ENCODE measurements at regions not wholly inside any gene's neighbourhood (a gene's known extent, or its start where the extent isn't known, plus 50 kb on each side); places are given as distances from the start of the nearest gene placed in this dataset.
"Not testable (repeated sequence)": the region's sequence is repeated elsewhere in the genome, so short reads cannot be mapped to it uniquely, and the experiment has no call there.

- Histone ChIP-seq H3K36me3 (ENCODE audit: insufficient read depth, low read length) (no peaks in the 10 kb centered on the region), H3K9ac (ENCODE audit: insufficient read length) (no peak overlapping the region), H3K9me3 (ENCODE audit: low read depth, low read length) (0 out of 2 replicates have a peak, but pooled peaks cover under 1% of the 10 kb centered on the region), H3K27ac (no peak overlapping the region), H3K4me3 (no peak overlapping the region)
- DNase-seq (ENCODE audit: low read depth, low spot score) = no peak
- no peak for TF ChIP-seq FOXP2 (optimal IDR thresholded peaks at IDR 0.05; ENCODE audit: control extremely low read depth, extremely low read length, insufficient read depth)
- no peak for TF ChIP-seq EZH2 (IDR thresholded peaks at IDR 0.05)
- TF ChIP-seq POLR2AphosphoS5 (IDR thresholded peaks at IDR 0.05; ENCODE audit: borderline replicate concordance, low read depth, low read length) = no peak
These were observed 348.0 kb upstream of the DPPA4 start for GRCh38 chr3:109685084-109686079.

GRCh38 chr3:109687626-109688025 is 350.3 kb upstream of the DPPA4 start:
- no peaks in the 10 kb centered on the region for H3K36me3 ChIP-seq (ENCODE audit: insufficient read depth, low read length)
- H3K9me3 ChIP-seq (ENCODE audit: low read depth, low read length) = 0 out of 2 replicates have a peak, but pooled peaks cover 3% of the 10 kb centered on the region
- DNase-seq (ENCODE audit: low read depth, low spot score) = no peak
- H3K27ac ChIP-seq = no peak overlapping the region
- TF ChIP-seq POLR2AphosphoS5 (IDR thresholded peaks at IDR 0.05; ENCODE audit: borderline replicate concordance, low read depth, low read length) (no peak), FOXP2 (optimal IDR thresholded peaks at IDR 0.05; ENCODE audit: control extremely low read depth, extremely low read length, insufficient read depth) (no peak), EZH2 (IDR thresholded peaks at IDR 0.05) (no peak)
- no peak overlapping the region for H3K4me3 ChIP-seq
- H3K9ac ChIP-seq (ENCODE audit: insufficient read length) = no peak overlapping the region

GRCh38 chr3:109696932-109697331 is 359.6 kb upstream of the DPPA4 start:
- Histone ChIP-seq H3K27ac (no peak overlapping the region), H3K36me3 (ENCODE audit: insufficient read depth, low read length) (no peaks in the 10 kb centered on the region), H3K4me3 (no peak overlapping the region), H3K9ac (ENCODE audit: insufficient read length) (no peak overlapping the region), H3K9me3 (ENCODE audit: low read depth, low read length) (no peaks in the 10 kb centered on the region)
- TF ChIP-seq EZH2 (IDR thresholded peaks at IDR 0.05) (no peak), POLR2AphosphoS5 (IDR thresholded peaks at IDR 0.05; ENCODE audit: borderline replicate concordance, low read depth, low read length) (no peak), FOXP2 (optimal IDR thresholded peaks at IDR 0.05; ENCODE audit: control extremely low read depth, extremely low read length, insufficient read depth) (no peak)
- no peak for DNase-seq (ENCODE audit: low read depth, low spot score)

DNA sequence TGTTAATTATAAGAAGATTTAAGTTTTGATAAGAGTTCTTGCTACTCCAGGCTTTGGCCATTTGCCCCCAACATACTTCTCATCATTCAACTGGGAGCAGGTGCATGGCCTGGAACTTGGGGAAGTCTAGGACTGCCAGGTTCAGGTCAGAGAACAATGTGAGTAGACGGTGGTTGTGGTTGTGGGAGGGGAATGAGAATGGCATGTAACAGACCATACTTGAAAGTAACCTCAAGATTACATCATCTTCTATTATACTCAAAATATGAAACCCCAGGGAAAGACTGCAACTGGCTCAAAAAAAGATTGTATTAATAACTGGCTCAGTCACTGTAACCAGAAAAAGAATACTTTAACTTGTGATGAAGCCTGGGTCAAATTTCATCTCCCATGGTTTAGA is 364.9 kb upstream of the DPPA4 start:
- no peak overlapping the region for H3K27ac ChIP-seq
- H3K9me3 ChIP-seq (ENCODE audit: low read depth, low read length) = no peaks in the 10 kb centered on the region
- DNase-seq (ENCODE audit: low read depth, low spot score) = no peak
- H3K4me3 ChIP-seq = no peak overlapping the region
- no peak overlapping the region for H3K9ac ChIP-seq (ENCODE audit: insufficient read length)
- H3K36me3 ChIP-seq (ENCODE audit: insufficient read depth, low read length) = no peaks in the 10 kb centered on the region
- TF ChIP-seq EZH2 (IDR thresholded peaks at IDR 0.05) (no peak), FOXP2 (optimal IDR thresholded peaks at IDR 0.05; ENCODE audit: control extremely low read depth, extremely low read length, insufficient read depth) (no peak), POLR2AphosphoS5 (IDR thresholded peaks at IDR 0.05; ENCODE audit: borderline replicate concordance, low read depth, low read length) (no peak)

GRCh38 chr3:109702976-109703375 is 365.6 kb upstream of the DPPA4 start:
- H3K9me3 ChIP-seq (ENCODE audit: low read depth, low read length) = no peaks in the 10 kb centered on the region
- DNase-seq (ENCODE audit: low read depth, low spot score) = no peak
- H3K27ac ChIP-seq = no peak overlapping the region
- H3K9ac ChIP-seq (ENCODE audit: insufficient read length) = no peak overlapping the region
- no peaks in the 10 kb centered on the region for H3K36me3 ChIP-seq (ENCODE audit: insufficient read depth, low read length)
- TF ChIP-seq FOXP2 (optimal IDR thresholded peaks at IDR 0.05; ENCODE audit: control extremely low read depth, extremely low read length, insufficient read depth) = no peak
- TF ChIP-seq POLR2AphosphoS5 (IDR thresholded peaks at IDR 0.05; ENCODE audit: borderline replicate concordance, low read depth, low read length) = no peak
- no peak for TF ChIP-seq EZH2 (IDR thresholded peaks at IDR 0.05)
- no peak overlapping the region for H3K4me3 ChIP-seq

- not testable (repeated sequence) for DNase-seq (ENCODE audit: low read depth, low spot score); H3K4me3 ChIP-seq; H3K36me3 ChIP-seq (ENCODE audit: insufficient read depth, low read length); H3K9me3 ChIP-seq (ENCODE audit: low read depth, low read length); H3K9ac ChIP-seq (ENCODE audit: insufficient read length); H3K27ac ChIP-seq
These were observed 367.8 kb upstream of the DPPA4 start for GRCh38 chr3:109705133-109705532.

- no peak for DNase-seq (ENCODE audit: low read depth, low spot score)
- no peaks in the 10 kb centered on the region for H3K9me3 ChIP-seq (ENCODE audit: low read depth, low read length)
- TF ChIP-seq EZH2 (IDR thresholded peaks at IDR 0.05) (no peak), POLR2AphosphoS5 (IDR thresholded peaks at IDR 0.05; ENCODE audit: borderline replicate concordance, low read depth, low read length) (no peak)
- H3K27ac ChIP-seq = no peak overlapping the region
- no peaks in the 10 kb centered on the region for H3K36me3 ChIP-seq (ENCODE audit: insufficient read depth, low read length)
- H3K9ac ChIP-seq (ENCODE audit: insufficient read length) = no peak overlapping the region
- no peak overlapping the region for H3K4me3 ChIP-seq
These were observed 370.3 kb upstream of the DPPA4 start for GRCh38 chr3:109707617-109708016.

- Histone ChIP-seq H3K4me3 (no peak overlapping the region), H3K36me3 (ENCODE audit: insufficient read depth, low read length) (no peaks in the 10 kb centered on the region), H3K9ac (ENCODE audit: insufficient read length) (no peak overlapping the region), H3K9me3 (ENCODE audit: low read depth, low read length) (no peaks in the 10 kb centered on the region), H3K27ac (no peak overlapping the region)
- no peak for DNase-seq (ENCODE audit: low read depth, low spot score)
- TF ChIP-seq FOXP2 (optimal IDR thresholded peaks at IDR 0.05; ENCODE audit: control extremely low read depth, extremely low read length, insufficient read depth) = no peak
- TF ChIP-seq EZH2 (IDR thresholded peaks at IDR 0.05) = no peak
- TF ChIP-seq POLR2AphosphoS5 (IDR thresholded peaks at IDR 0.05; ENCODE audit: borderline replicate concordance, low read depth, low read length) = no peak
These were observed 375.9 kb upstream of the DPPA4 start for GRCh38 chr3:109713288-109713687.

DNA sequence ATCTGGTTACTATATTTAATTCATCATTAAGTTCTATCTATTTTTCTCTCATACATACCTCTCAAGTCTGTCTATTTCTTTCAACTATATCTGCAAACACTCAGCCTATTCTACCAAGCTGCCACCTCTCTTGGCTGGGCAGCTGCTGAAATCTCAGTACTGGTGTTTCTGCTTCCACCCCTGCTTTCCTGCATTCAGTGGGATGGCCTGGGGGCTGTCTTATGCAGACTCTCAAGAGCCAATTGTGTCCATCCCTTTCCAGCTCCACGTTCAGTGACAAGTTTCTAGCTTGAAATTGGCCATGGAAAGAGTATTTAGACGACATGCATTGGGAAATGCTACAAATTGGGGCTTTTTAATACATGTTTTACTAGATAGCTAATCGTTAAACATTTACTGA is 378.4 kb upstream of the DPPA4 start:
- no peak for DNase-seq (ENCODE audit: low read depth, low spot score)
- no peak for TF ChIP-seq EZH2 (IDR thresholded peaks at IDR 0.05)
- TF ChIP-seq POLR2AphosphoS5 (IDR thresholded peaks at IDR 0.05; ENCODE audit: borderline replicate concordance, low read depth, low read length) = no peak
- no peak for TF ChIP-seq FOXP2 (optimal IDR thresholded peaks at IDR 0.05; ENCODE audit: control extremely low read depth, extremely low read length, insufficient read depth)
- Histone ChIP-seq H3K36me3 (ENCODE audit: insufficient read depth, low read length) (no peaks in the 10 kb centered on the region), H3K27ac (no peak overlapping the region), H3K4me3 (no peak overlapping the region), H3K9ac (ENCODE audit: insufficient read length) (no peak overlapping the region), H3K9me3 (ENCODE audit: low read depth, low read length) (no peaks in the 10 kb centered on the region)

All from SK-N-MC (cell line).